Spleen (tissue), 11 donors: ENCODE measurements at regions not wholly inside any gene's neighbourhood (a gene's known extent, or its start where the extent isn't known, plus 50 kb on each side); places are given as distances from the start of the nearest gene placed in this dataset.

Experiments
- DNase-seq: peaks from one replicate; pipeline ENCODE4 v3.0.0-alpha.2; 2020
- H3K27ac ChIP-seq, 8 donors: fragments of 200-600 bp; sonication (generic) in 7 of 8; 1 replicate in 4 of 8; 2 replicates in 4 of 8; pipeline versions ENCODE4 v1.5.0 to v1.8.0; 2016 to 2021; ENCODE audit warnings: inconsistent platforms in 4 of 8, mild to moderate bottlenecking in 4 of 8, moderate library complexity in 1 of 8
- H3K27me3 ChIP-seq, 7 donors: fragments of 200-600 bp; sonication (generic) in 6 of 7; replicated peaks in 1 of 7; 1 replicate in 4 of 7; 2 replicates in 3 of 7; pipeline versions ENCODE4 v1.5.0 to v1.8.0; 2016 to 2021; ENCODE audit warnings: inconsistent platforms in 3 of 7, mild to moderate bottlenecking in 1 of 7
- H3K36me3 ChIP-seq, 6 donors: fragments of 200-600 bp; sonication (generic) in 5 of 6; 1 replicate in 4 of 6; 2 replicates in 2 of 6; pipeline versions ENCODE4 v1.5.0 to v1.8.0; 2016 to 2021; ENCODE audit warnings: inconsistent platforms in 2 of 6
- H3K4me1 ChIP-seq, 6 donors: fragments of 200-600 bp; sonication (generic) in 5 of 6; 1 replicate in 3 of 6; 2 replicates in 3 of 6; pipeline versions ENCODE4 v1.5.0 to v1.8.0; 2016 to 2021; ENCODE audit warnings: inconsistent platforms in 3 of 6
- H3K4me3 ChIP-seq, 8 donors: fragments of 200-600 bp; sonication (generic) in 7 of 8; 1 replicate in 4 of 8; 2 replicates in 4 of 8; pipeline versions ENCODE4 v1.5.0 to v1.8.0; 2016 to 2021; ENCODE audit warnings: inconsistent platforms in 4 of 8, mild to moderate bottlenecking in 4 of 8, moderate library complexity in 2 of 8
- H3K9me3 ChIP-seq, 8 donors: fragments of 200-600 bp; sonication (generic) in 7 of 8; 1 replicate in 4 of 8; 2 replicates in 4 of 8; pipeline versions ENCODE4 v1.5.0 to v1.8.0; 2016 to 2021; ENCODE audit warnings: inconsistent platforms in 4 of 8
- CTCF ChIP-seq, 11 experiments: fragments of 200-600 bp in 7 of 11; fragments of 450-650 bp in 4 of 11; sonication (generic) in 4 of 11; IDR thresholded peaks in 8 of 11; conservative IDR thresholded peaks in 3 of 11; 1 replicate in 7 of 11; 2 replicates in 4 of 11; pipeline versions ENCODE4 v1.4.0 to v1.8.0; 2016 to 2021; ENCODE audit warnings: antibody characterized with exemption in 11 of 11, inconsistent platforms in 4 of 11, mild to moderate bottlenecking in 1 of 11
- POLR2A ChIP-seq, 3 donors: fragments of 450-650 bp; IDR thresholded peaks; one replicate each; pipeline ENCODE4 v1.5.1; 2017; ENCODE audit warnings: antibody characterized with exemption in 3 of 3, mild to moderate bottlenecking in 1 of 3
- POLR2AphosphoS5 ChIP-seq, 3 donors: sonication (generic); formaldehyde crosslinking; IDR thresholded peaks; one replicate each; pipeline ENCODE4 v1.5.1; 2017; ENCODE audit warnings: antibody characterized with exemption in 3 of 3
- WGBS, 5 donors: extraction: QIAGEN DNeasy Blood & Tissue Kit in 3 of 5; methylation state at CpG; one replicate each; pipeline versions ENCODE4 v1.1.5 to v1.1.7; 2013 to 2018; 5-methylcytosine and 5-hydroxymethylcytosine counted together
- intact Hi-C: fragments of 100-400 bp; cut with DNase I; formaldehyde crosslinking; loops from one replicate; pipeline ENCODE4 v1.15.0; 2023; ENCODE audit warnings: low total_unique reads
- donor health status: healthy with polysubstance abuse.
- donor health status: DM: no; HTN: no; CAD: no; lungs with moderate emphysema.
- donor health status: DM: no; HTN: no; CAD: no.
- donor health status: Bipolar disorder and iron deficiency.
- donor health status: healthy.
- donor health status: DM: no; HTN: no; CAD: no.
- donor health status: DM: yes; HTN: yes; CAD: no.

DNA sequence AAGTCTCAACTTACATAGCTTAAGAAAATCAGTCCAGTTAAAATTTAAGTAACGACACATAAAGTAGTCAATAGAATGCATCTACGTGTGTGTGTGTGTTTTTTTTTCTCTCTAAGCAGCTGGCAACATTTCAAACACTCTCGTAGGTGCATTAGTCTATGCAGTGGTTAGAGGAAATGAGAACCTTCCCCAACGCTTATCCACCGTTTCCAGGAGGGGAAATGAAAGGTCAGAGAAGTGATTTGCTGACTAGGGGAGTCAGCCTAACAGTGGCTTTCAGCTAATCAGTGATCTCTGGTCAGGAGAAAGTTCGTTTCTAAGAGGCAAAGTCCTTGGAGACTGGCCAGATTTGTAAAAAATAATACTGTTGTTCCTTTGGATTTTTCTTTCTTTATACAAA, 806.6 kb downstream of the C6orf118 start:
- Histone ChIP-seq H3K4me1 (no peaks in the 10 kb centered on the region), H3K27ac (no peak overlapping the region), H3K4me3 (no peak overlapping the region), H3K9me3 (peaks cover 0 to 12% (median 4%) of the 10 kb centered on the region in 8 donors), H3K27me3 (no peaks in the 10 kb centered on the region), H3K36me3 (no peaks in the 10 kb centered on the region)
- intact Hi-C loops, result no loop called here
- 3 to 9% (median 5%) methylated on average over 6 of the region's 6 CpGs for WGBS, 5 donors
- DNase-seq, result no peak
- no peak for TF ChIP-seq POLR2AphosphoS5 (IDR thresholded peaks at IDR 0.05)
- no peak for TF ChIP-seq POLR2A (IDR thresholded peaks at IDR 0.05)
- TF ChIP-seq CTCF (IDR thresholded peaks at IDR 0.05 in 8 of 11, conservative IDR thresholded peaks at IDR 0.05 in 3 of 11), result no peak

- peaks cover 0 to 4% (median under 1%) of the 10 kb centered on the region in 8 donors for H3K9me3 ChIP-seq
- no peak overlapping the region for H3K27ac ChIP-seq
- intact Hi-C loops, result no loop called here
- H3K36me3 ChIP-seq, result no peaks in the 10 kb centered on the region
- no peaks in the 10 kb centered on the region for H3K4me1 ChIP-seq
- no peak overlapping the region for H3K4me3 ChIP-seq
- no peak for DNase-seq
- WGBS, 5 donors, result 83 to 91% (median 86%) methylated on average over 7 of the region's 7 CpGs
- no peaks in the 10 kb centered on the region for H3K27me3 ChIP-seq
- TF ChIP-seq POLR2A (IDR thresholded peaks at IDR 0.05) (no peak), POLR2AphosphoS5 (IDR thresholded peaks at IDR 0.05) (no peak), CTCF (IDR thresholded peaks at IDR 0.05 in 8 of 11, conservative IDR thresholded peaks at IDR 0.05 in 3 of 11) (no peak)
These were observed 813.4 kb downstream of the C6orf118 start for GRCh38 chr6:164495882-164496495.

GRCh38 chr6:164478426-164478825, 831.0 kb downstream of the C6orf118 start:
- Histone ChIP-seq H3K4me1 (no peaks in the 10 kb centered on the region), H3K27me3 (no peaks in the 10 kb centered on the region), H3K9me3 (peaks cover 0 to 20% (median 8%) of the 10 kb centered on the region in 8 donors), H3K27ac (no peak overlapping the region), H3K4me3 (no peak overlapping the region), H3K36me3 (no peaks in the 10 kb centered on the region)
- intact Hi-C loops, result no loop called here
- 4 to 18% (median 14%) methylated on average over 2 of the region's 2 CpGs for WGBS, 5 donors
- no peak for TF ChIP-seq POLR2AphosphoS5 (IDR thresholded peaks at IDR 0.05)
- TF ChIP-seq CTCF (IDR thresholded peaks at IDR 0.05 in 8 of 11, conservative IDR thresholded peaks at IDR 0.05 in 3 of 11), result no peak
- TF ChIP-seq POLR2A (IDR thresholded peaks at IDR 0.05), result no peak
- no peak for DNase-seq

GRCh38 chr6:164477790-164478189, 831.6 kb downstream of the C6orf118 start:
- Histone ChIP-seq H3K4me1 (no peaks in the 10 kb centered on the region), H3K36me3 (no peaks in the 10 kb centered on the region), H3K27ac (no peak overlapping the region), H3K27me3 (no peaks in the 10 kb centered on the region), H3K4me3 (no peak overlapping the region), H3K9me3 (peaks cover 0 to 14% (median 2%) of the 10 kb centered on the region in 8 donors)
- TF ChIP-seq POLR2A (IDR thresholded peaks at IDR 0.05), result no peak
- TF ChIP-seq POLR2AphosphoS5 (IDR thresholded peaks at IDR 0.05), result no peak
- TF ChIP-seq CTCF (IDR thresholded peaks at IDR 0.05 in 8 of 11, conservative IDR thresholded peaks at IDR 0.05 in 3 of 11), result no peak
- no peak for DNase-seq
- WGBS, 5 donors, result 69 to 75% (median 73%) methylated on average over 2 of the region's 2 CpGs
- intact Hi-C loops, result no loop called here
